ENCODE measurements at regions not wholly inside any gene's neighbourhood (a gene's known extent, or its start where the extent isn't known, plus 50 kb on each side); places are given as distances from the start of the nearest gene placed in this dataset.

GRCh38 chr10:85148693-85149640 is 820.6 kb downstream of the CCSER2 start:
- Histone ChIP-seq H3K36me3 (no peaks in the 10 kb centered on the region), H3K27me3 (no peaks in the 10 kb centered on the region), H3K4me3 (no peak overlapping the region), H3K9me3 (no peaks in the 10 kb centered on the region), H3K27ac (no peak overlapping the region), H3K4me1 (no peaks in the 10 kb centered on the region)
- no peak for ATAC-seq
- no peak for TF ChIP-seq POLR2AphosphoS5 (IDR thresholded peaks at IDR 0.05)
- TF ChIP-seq EP300 (IDR thresholded peaks at IDR 0.05), result no peak
- no peak for TF ChIP-seq POLR2A (IDR thresholded peaks at IDR 0.05)
- TF ChIP-seq CTCF (IDR thresholded peaks at IDR 0.05), result no peak
- WGBS, 2 donors (ENCODE audit: low coverage in 1 of 2), result 73 to 83% methylated on average over 9 to 12 of the region's 15 CpGs

GRCh38 chr10:85149766-85150165 is 821.4 kb downstream of the CCSER2 start:
- no peak overlapping the region for H3K27ac ChIP-seq
- no peak overlapping the region for H3K4me3 ChIP-seq
- ATAC-seq, result no peak
- WGBS, 2 donors (ENCODE audit: low coverage in 1 of 2), result 89 to 91% methylated on average over 2 of the region's 2 CpGs
- no peaks in the 10 kb centered on the region for H3K27me3 ChIP-seq
- no peaks in the 10 kb centered on the region for H3K4me1 ChIP-seq
- H3K9me3 ChIP-seq, result no peaks in the 10 kb centered on the region
- H3K36me3 ChIP-seq, result no peaks in the 10 kb centered on the region
- TF ChIP-seq EP300 (IDR thresholded peaks at IDR 0.05), result no peak
- no peak for TF ChIP-seq CTCF (IDR thresholded peaks at IDR 0.05)
- TF ChIP-seq POLR2AphosphoS5 (IDR thresholded peaks at IDR 0.05), result no peak
- TF ChIP-seq POLR2A (IDR thresholded peaks at IDR 0.05), result no peak

GRCh38 chr10:85151506-85151905 is 823.1 kb downstream of the CCSER2 start:
- Histone ChIP-seq H3K27ac (no peak overlapping the region), H3K36me3 (no peaks in the 10 kb centered on the region), H3K9me3 (no peaks in the 10 kb centered on the region), H3K4me1 (no peaks in the 10 kb centered on the region), H3K27me3 (no peaks in the 10 kb centered on the region), H3K4me3 (no peak overlapping the region)
- TF ChIP-seq EP300 (IDR thresholded peaks at IDR 0.05), result no peak
- 61 to 70% methylated on average over 3 of the region's 3 CpGs for WGBS, 2 donors (ENCODE audit: low coverage in 1 of 2)
- no peak for ATAC-seq

- TF ChIP-seq POLR2A (IDR thresholded peaks at IDR 0.05), result no peak
- TF ChIP-seq POLR2AphosphoS5 (IDR thresholded peaks at IDR 0.05), result no peak
- no peak for TF ChIP-seq EP300 (IDR thresholded peaks at IDR 0.05)
- no peak for TF ChIP-seq CTCF (IDR thresholded peaks at IDR 0.05)
- no peaks in the 10 kb centered on the region for H3K4me1 ChIP-seq
- H3K9me3 ChIP-seq, result no peaks in the 10 kb centered on the region
- H3K27me3 ChIP-seq, result no peaks in the 10 kb centered on the region
- H3K4me3 ChIP-seq, result no peak overlapping the region
- 8 to 25% methylated on average over 2 to 3 of the region's 3 CpGs for WGBS, 2 donors (ENCODE audit: low coverage in 1 of 2)
- no peak overlapping the region for H3K27ac ChIP-seq
- ATAC-seq, result no peak
- H3K36me3 ChIP-seq, result no peaks in the 10 kb centered on the region
These were observed 824.1 kb downstream of the CCSER2 start for GRCh38 chr10:85152496-85152895.

GRCh38 chr10:85152911-85153310 is 824.5 kb downstream of the CCSER2 start:
- WGBS, 2 donors (ENCODE audit: low coverage in 1 of 2), result 40 to 70% methylated on average over 1 of the region's 1 CpG
- Histone ChIP-seq H3K36me3 (no peaks in the 10 kb centered on the region), H3K27me3 (no peaks in the 10 kb centered on the region), H3K4me1 (no peaks in the 10 kb centered on the region), H3K9me3 (no peaks in the 10 kb centered on the region), H3K4me3 (no peak overlapping the region), H3K27ac (no peak overlapping the region)
- TF ChIP-seq POLR2AphosphoS5 (IDR thresholded peaks at IDR 0.05), result no peak
- no peak for TF ChIP-seq POLR2A (IDR thresholded peaks at IDR 0.05)
- TF ChIP-seq CTCF (IDR thresholded peaks at IDR 0.05), result no peak
- no peak for ATAC-seq

All from gastroesophageal sphincter (tissue), 4 donors.